ENCODE measurements at regions not wholly inside any gene's neighbourhood (a gene's known extent, or its start where the extent isn't known, plus 50 kb on each side); places are given as distances from the start of the nearest gene placed in this dataset.

GRCh38 chr3:35426366-35426958, 212.9 kb upstream of the ARPP21 start (continued):
- TF ChIP-seq TEAD1 (CRISPR knock-in tag; IDR thresholded peaks at IDR 0.05) (no peak), ETV6 (CRISPR knock-in tag; IDR thresholded peaks at IDR 0.05) (no peak), JAZF1 (CRISPR knock-in tag; IDR thresholded peaks at IDR 0.05) (no peak), CDX4 (CRISPR knock-in tag; IDR thresholded peaks at IDR 0.05; ENCODE audit: borderline replicate concordance) (no peak), ZNF512 (CRISPR knock-in tag; IDR thresholded peaks at IDR 0.05; ENCODE audit: borderline replicate concordance) (no peak), PRDM15 (CRISPR knock-in tag; IDR thresholded peaks at IDR 0.05) (no peak), GTF2I (CRISPR knock-in tag; conservative IDR thresholded peaks at IDR 0.05) (no peak), NR3C1 (CRISPR knock-in tag; conservative IDR thresholded peaks at IDR 0.05; ENCODE audit: low read depth) (no peak)

GRCh38 chr3:35437381-35437780, 201.9 kb upstream of the ARPP21 start:
- Mint-ChIP-seq H3K36me3 (no peaks in the 10 kb centered on the region), H3K9me3 (peaks cover 17% of the 10 kb centered on the region), H3K4me1 (peaks cover 28% of the 10 kb centered on the region), H3K27ac (no peak overlapping the region), H3K27me3 (ENCODE audit: low read depth) (no peaks in the 10 kb centered on the region), H3K4me3 (no peak overlapping the region)
- TF ChIP-seq OVOL2 (CRISPR knock-in tag; IDR thresholded peaks at IDR 0.05; ENCODE audit: borderline replicate concordance) (no peak), E2F4 (CRISPR knock-in tag; IDR thresholded peaks at IDR 0.05; ENCODE audit: borderline replicate concordance, low read depth) (no peak), ZNF232 (CRISPR knock-in tag; IDR thresholded peaks at IDR 0.05) (no peak), MYBL2 (CRISPR knock-in tag; IDR thresholded peaks at IDR 0.05) (no peak), ERG (CRISPR knock-in tag; IDR thresholded peaks at IDR 0.05) (no peak), NFATC4 (CRISPR knock-in tag; IDR thresholded peaks at IDR 0.05) (no peak), NFYB (CRISPR knock-in tag; conservative IDR thresholded peaks at IDR 0.05; ENCODE audit: low read depth) (no peak), NR3C1 (CRISPR knock-in tag; conservative IDR thresholded peaks at IDR 0.05; ENCODE audit: low read depth) (no peak)
- ChIA-PET POLR2A (no interaction called here), CTCF (no interaction called here)
- DNase-seq (ENCODE audit: low spot score), result no peak
- no peak for ATAC-seq

GRCh38 chr3:35438101-35438500, 201.2 kb upstream of the ARPP21 start:
- Mint-ChIP-seq H3K4me1 (peaks cover 28% of the 10 kb centered on the region), H3K9me3 (peaks cover 17% of the 10 kb centered on the region), H3K27me3 (ENCODE audit: low read depth) (no peaks in the 10 kb centered on the region), H3K36me3 (no peaks in the 10 kb centered on the region), H3K4me3 (no peak overlapping the region), H3K27ac (no peak overlapping the region)
- CTCF ChIA-PET, result no interaction called here
- peak; percentile 43; the same call in 1 of the 2 replicates for ATAC-seq
- TF ChIP-seq ZNF317 (CRISPR knock-in tag; IDR thresholded peaks at IDR 0.05; ENCODE audit: borderline replicate concordance, low read depth) (no peak), ELF4 (CRISPR knock-in tag; IDR thresholded peaks at IDR 0.05; ENCODE audit: low read depth) (no peak), ATF2 (CRISPR knock-in tag; IDR thresholded peaks at IDR 0.05; ENCODE audit: borderline replicate concordance, low read depth) (no peak), FOXK1 (CRISPR knock-in tag; IDR thresholded peaks at IDR 0.05) (no peak), ZNF219 (CRISPR knock-in tag; IDR thresholded peaks at IDR 0.05; ENCODE audit: borderline replicate concordance) (no peak), HMGXB4 (CRISPR knock-in tag; IDR thresholded peaks at IDR 0.05) (no peak)
- no peak for DNase-seq (ENCODE audit: low spot score)
- POLR2A ChIA-PET, result no interaction called here

Measured in WTC11 (cell line).